NCI-H128 (cell line): ENCODE measurements at regions not wholly inside any gene's neighbourhood (a gene's known extent, or its start where the extent isn't known, plus 50 kb on each side); places are given as distances from the start of the nearest gene placed in this dataset.
"Not testable (repeated sequence)": the region's sequence is repeated elsewhere in the genome, so short reads cannot be mapped to it uniquely, and the experiment has no call there.

ENCODE experiments used
- DNase-seq: peaks from one replicate; lab custom pipeline; 2025; ENCODE audit not compliant: unreplicated experiment; lab: John Stamatoyannopoulos, UW

- DNase-seq: no peak
These were observed 466.3 kb downstream of the GADD45G start for GRCh38 chr9:90070931-90071660.

DNA sequence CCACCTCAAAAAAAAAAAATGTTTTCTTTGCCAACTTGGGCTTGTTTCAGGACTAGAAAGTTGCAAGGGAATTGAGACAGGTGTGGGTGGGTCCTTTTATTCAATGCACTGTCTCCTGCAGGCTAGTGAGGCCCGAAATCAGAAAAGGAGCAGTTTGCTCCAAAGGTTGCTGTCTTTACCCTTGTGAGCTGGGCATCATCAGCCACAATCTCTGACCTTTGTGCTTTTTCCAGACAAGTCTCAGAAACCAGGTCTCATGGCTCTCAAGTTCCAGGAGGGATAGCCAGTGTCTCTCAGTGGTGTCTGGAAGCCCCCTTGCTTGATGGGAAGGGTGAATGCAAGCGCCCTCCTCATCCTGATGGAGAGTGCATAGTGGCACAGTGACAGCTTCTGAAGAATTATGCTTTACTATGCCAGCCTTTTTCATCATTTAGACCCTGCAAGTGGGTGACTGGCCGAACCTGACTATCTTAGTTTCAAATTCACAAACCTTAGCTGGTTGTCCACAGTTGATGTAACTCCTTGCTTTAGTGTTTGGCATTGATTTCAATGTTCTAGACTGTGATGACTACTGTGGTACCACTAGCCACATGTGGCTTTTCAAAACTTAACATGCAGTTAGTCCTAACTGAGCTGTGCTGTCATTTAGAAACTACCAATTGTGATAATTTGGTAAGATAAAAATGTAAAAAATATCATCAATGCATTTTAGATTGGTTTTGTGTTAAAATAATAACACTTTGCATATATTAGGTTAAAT lies 468.6 kb downstream of the GADD45G start:
- no peak for DNase-seq

DNA sequence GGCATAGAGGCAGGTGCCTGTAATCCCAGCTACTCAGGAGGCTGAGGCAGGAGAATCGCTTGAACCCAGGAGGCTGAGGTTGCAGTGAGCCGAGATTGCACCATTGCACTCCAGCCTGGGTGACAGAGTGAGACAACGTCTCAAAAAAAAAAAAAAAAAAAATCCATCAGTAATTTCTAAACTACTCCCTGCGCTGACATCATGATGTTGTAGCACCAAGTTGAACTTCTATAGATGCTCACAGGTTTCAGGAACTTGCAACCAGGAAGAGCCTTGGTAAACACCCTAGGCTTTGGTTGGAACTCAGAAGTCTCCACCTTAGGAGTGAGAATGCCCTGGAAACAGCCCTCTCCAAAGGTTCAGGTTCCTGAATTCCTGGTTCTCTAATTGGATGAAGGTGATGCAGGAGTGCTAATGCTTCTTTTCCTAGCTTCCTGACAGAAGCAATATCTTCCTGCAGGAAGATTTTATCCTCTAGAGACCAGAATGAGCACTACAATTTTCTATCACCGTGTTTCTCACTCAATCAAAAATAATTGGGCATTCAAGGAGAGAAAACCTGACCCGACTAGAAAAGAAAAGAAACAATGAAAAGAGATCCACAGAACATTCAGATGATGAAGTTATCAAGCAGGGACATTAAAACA lies 469.6 kb downstream of the GADD45G start:
- DNase-seq: no peak

DNA sequence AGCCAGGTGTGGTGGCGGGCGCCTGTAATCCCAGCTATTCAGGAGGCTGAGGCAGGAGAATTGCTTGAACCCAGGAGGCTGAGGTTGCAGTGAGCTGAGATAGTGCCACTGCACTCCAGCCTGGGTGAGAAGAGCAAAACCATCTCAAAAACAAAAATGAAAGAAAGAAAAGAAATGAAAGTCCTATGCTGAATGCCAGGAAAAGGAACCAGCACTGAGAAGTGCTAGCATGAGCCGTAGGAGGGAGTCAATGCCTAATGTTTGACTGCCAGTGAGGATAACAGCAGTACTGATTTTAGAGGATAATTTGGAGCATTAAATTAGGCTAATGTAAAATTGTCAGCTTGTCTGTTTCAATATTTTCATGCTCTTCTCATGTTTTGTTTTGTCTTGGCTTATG lies 472.8 kb downstream of the GADD45G start:
- DNase-seq: not testable (repeated sequence)

DNA sequence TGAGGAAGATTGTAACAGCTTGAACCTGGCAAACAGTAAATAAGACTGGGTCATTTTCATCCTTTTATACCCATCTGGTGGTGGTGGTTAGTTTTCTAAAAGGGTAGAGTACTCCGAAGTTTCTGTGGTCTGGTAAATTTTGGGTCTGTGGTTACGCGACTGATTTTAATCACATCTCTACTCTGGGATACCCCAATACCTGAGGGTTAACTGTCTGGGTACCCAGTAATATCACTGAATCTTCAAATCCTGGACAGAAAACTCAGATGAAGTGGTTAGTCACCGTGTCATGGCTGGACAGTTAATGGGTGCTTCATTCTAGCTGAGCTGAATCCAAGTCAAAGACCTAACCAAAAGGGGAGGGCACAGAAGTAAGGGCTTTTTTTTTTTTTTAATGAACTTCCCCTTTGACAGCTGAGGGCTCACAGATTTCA lies 474.2 kb downstream of the GADD45G start:
- no peak for DNase-seq

DNA sequence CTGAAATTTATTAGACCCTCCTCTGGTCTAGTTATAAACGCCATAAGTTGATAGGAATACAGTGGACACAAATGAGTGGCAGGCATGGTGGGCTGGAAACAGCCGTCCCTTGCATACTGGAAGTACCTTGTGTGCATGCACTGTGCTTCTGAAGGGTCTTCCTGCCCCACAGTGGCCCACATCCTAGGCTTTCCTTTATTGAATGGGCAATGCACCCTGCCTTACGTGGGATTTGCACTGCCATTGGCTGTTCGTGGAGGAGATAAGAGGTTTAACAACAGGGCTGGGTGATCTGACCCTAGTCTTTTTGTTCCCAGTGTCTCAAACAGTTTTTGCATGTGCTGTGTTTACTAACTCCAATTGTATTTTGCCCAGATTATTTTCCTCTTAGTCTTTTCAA lies 480.8 kb downstream of the GADD45G start:
- DNase-seq: no peak

DNA sequence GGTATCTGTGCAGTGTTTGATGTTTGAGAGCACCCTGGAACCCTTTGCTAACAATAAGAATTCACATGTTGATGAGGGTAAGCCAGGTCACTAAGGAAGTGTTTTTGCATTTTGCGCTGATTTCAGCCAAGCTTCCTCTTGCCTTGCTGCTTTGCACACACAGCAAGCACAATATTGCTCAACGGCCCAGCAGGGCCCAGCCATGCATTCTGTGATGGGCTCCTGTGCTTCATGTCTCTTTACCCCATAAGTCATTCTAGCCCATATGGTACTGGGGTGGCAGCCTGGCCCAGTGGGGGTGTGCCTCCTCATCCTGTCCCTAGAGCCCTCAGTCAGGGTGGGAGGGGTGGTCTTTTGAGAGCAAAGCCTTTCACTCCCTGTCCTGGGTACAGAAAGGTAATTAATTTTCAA lies 481.3 kb downstream of the GADD45G start:
- no peak for DNase-seq

DNA sequence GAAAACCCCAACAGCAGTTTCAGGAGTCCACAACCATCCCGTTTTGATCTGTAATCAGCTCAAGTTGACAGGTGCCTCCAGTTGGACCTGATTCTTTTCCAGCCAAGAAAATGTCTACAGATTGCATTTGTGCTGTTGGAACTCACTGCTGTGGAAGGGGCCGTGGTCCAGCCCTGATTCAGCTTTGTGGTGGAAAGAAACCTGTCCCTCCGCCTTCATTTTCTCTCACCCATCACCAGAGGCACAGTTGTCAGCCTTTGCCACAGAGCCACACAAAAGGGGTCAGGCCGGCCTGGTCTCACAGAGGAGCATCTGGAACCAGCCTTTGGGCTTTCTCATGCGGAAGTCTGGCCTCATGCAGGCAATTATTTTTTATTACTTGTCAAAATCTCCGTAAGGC lies 483.6 kb downstream of the GADD45G start:
- no peak for DNase-seq

DNA sequence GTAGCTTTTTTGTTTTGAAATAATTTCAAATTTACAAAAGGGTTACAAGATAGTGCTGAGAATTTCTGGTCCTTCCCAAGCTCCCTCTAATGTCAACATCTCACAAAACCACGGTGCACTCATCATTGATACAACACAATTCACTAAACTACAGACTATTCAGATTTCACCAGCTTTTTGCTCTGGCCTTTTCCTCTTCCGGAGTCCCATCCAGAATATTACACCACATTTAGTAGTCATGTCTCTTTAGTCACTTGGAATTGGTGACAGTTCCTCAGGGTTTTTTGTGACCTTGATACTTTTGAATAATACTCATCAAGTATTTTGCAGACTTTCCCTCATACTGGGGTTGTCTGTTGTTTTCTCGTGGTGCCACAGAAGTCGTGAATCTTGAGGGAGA lies 484.0 kb downstream of the GADD45G start:
- DNase-seq: no peak

DNA sequence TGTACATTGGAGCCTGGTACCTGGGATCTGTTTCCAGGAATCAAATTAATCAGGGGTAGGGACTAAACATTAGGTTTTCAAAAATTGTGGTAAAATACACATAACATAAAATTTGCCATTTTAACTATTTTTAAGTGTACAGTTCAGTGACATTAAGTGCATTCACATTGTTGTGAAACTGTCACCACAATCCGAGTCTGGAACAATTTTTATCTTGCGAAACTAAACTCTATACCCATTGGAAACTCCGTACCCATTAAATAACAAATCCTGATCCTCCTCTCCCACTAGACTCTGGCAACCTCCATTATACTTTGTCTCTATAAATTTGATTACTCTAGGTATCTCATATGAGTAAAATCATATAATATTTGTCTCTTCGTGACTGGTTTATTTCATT lies 486.2 kb downstream of the GADD45G start:
- DNase-seq: no peak

DNA sequence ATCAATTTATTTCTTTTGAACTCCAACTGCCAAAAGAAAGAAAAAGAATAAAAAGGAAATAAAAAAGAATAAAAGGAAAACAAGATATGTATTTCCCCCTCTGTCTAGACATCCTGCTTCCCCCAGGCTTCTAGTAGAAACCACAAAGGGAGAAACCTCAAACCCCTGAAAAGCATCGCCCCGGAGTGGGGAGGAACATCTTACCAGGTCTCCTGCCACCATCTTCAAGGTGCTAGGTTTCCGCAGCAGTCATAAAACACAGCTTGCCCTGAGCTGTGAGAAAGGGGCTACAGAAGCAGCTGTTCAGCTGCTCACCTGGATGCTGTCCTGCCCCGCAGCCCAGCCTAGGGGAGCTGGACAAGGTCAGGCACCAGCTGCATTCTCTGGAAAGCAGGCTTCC lies 487.7 kb downstream of the GADD45G start:
- no peak for DNase-seq

- DNase-seq: peak; percentile 82
These were observed 490.9 kb downstream of the GADD45G start for GRCh38 chr9:90095682-90096081.

- no peak for DNase-seq
These were observed 492.4 kb downstream of the GADD45G start for GRCh38 chr9:90097237-90097636.

DNA sequence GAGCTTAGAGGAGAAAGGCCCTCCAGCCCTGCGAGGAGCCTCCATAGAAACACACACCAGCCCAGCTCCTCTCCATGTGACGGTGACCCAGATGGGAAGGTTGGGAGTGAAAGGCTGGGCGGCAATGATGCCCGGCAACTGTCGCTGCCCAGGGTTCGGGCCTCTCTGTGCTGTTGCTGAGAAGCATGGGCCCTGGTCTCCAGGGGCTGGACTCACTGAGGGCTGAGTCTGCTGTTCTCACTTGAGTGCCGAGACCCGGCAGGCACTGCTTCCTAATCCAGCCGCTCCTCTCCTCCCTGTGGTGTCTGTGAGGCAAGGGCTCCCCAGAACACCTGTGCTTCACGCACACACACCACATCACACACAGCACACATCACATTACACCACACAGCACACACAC lies 493.6 kb downstream of the GADD45G start:
- no peak for DNase-seq

- DNase-seq: no peak
These were observed 494.6 kb downstream of the GADD45G start for GRCh38 chr9:90099262-90099963.

DNA sequence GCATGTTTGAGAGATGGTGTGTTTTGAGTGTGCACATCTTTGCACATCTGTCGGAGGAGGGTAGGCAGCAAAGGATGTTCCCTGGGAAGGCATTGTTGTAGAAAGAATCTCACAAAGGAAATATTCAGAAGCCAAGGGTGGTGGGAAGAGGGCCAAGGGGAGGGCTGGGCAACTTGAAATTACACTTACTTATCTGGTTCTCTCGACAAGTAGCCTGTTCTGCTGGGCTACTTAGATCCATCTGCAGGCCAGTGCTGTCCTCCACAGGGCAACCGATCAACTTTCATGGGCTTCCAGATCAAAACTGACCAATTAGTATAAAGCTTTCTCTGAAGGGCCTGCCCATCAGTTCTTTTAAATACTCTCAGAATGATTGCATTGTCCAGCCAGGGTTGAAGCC lies 495.2 kb downstream of the GADD45G start:
- DNase-seq: no peak

DNA sequence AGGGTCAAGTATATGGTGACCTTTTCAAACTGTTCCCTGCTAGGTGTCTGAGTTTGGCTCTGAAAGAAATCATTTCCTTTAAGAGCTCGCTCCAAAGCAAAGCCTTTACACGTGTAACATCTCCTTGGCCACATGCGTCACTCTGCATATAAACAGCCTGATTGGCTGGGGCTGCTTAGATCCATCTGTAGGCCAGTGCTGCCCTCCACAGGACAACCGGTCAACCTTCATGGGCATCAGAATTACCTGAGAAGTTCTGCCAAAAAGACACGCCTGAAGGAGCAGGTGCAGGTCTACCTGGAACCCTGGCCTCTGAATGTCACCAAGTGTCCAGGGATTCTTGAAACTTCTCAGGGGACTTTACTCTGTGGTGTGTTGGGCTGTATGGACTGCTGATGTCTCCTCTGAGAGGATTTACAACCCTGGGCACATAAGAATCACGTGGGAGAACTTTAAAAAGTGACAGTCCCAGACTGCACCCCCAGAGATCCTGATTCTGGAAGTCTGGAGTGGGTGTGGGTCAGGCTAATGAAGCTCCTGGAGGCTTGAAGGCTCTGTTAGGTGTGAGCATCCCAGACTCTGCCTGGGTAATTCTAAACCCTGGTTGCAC lies 497.6 kb downstream of the GADD45G start:
- DNase-seq: peak; percentile 61

DNA sequence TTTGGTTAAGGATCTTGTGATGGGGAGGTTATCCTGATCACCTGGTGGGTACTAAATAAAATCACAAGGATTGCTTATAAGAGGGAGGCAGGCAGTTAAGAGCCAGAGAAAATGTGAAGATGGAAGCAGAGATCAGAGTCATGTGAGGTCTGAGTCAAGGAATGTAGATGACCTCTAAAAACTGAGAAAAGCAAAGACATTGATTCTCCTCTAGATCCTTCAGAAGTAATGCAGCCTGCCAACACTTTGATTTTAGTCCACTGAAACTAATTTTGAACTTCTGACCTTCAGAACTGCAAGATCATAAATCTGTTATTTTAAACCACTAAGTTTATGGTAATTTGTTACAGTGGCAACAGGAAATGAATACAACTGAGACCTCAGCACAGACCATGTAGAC lies 499.0 kb downstream of the GADD45G start:
- DNase-seq: no peak

DNA sequence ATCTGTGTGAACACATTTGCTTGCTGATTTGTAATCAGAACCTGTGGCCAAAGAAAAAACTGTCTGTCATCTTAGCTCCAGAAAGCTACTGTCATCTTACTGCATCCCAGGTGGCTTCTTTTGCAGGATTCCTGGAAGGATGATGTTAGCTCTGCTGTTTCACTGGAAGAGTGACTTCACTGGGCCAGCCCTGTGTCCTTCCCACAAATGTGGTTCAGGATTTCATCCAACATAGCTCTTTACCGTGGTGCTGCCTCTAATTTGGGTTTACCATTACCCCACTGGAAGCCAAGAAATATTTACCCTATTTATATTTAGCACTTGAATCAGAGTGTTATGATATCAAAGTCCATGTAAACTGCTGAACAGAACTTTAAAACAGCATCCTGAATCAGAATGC lies 501.0 kb downstream of the GADD45G start:
- DNase-seq: no peak

- DNase-seq: peak; percentile 74
These were observed 502.4 kb downstream of the GADD45G start for GRCh38 chr9:90107040-90107725.
